ENCODE measurements at regions not wholly inside any gene's neighbourhood (a gene's known extent, or its start where the extent isn't known, plus 50 kb on each side); places are given as distances from the start of the nearest gene placed in this dataset.

DNA sequence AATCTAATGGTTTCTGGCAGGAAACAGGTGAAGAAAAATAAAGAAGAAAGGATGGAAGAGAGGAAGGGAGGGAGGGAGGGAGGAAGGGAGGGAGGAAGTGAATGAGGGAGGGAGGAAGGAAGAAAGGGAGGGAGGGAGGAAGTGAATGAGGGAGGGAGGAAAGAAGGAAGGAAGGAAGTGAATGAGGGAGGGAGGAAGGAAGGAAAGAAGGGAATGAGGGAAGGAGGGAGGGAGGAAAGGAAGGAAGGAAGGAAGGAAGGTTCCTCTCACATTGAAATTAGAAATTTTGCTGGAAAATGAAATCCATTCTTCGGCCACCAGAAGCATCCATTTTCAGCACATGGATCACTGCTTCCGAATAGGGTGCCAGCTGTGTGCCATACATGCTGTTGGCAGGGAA, 62.2 kb upstream of the PELI2 start:
- Histone ChIP-seq H4K20me1 (ENCODE audit: control insufficient read depth, extremely low read depth, insufficient read depth, low read length) (no peaks in the 10 kb centered on the region), H3K4me1 (ENCODE audit: control insufficient read depth, extremely low read depth, insufficient read depth, low read length) (no peaks in the 10 kb centered on the region), H3K4me2 (ENCODE audit: extremely low read depth, insufficient read depth, low read length) (no peak overlapping the region), H2AFZ (ENCODE audit: low read length) (no peak overlapping the region), H3K36me3 (ENCODE audit: control insufficient read depth, insufficient read depth, low read length) (no peaks in the 10 kb centered on the region), H3K9ac (ENCODE audit: insufficient read depth, low read length) (no peak overlapping the region), H3K27ac (ENCODE audit: insufficient read depth, low read length) (no peak overlapping the region), H3K27me3 (ENCODE audit: control insufficient read depth, insufficient read depth, low read length) (peaks cover 6% of the 10 kb centered on the region), H3K79me2 (ENCODE audit: control insufficient read depth, insufficient read depth, low read length) (no peaks in the 10 kb centered on the region), H3K9me3 (ENCODE audit: control insufficient read depth, insufficient read depth, low read depth, low read length) (no peaks in the 10 kb centered on the region), H3K4me3 (replicated peaks in 1 of 4; ENCODE audit: control extremely low read depth in 1 of 4, insufficient read depth in 1 of 4, low read depth in 3 of 4, low read length in 4 of 4) (no peak overlapping the region)
- TF ChIP-seq, protein P1, sequence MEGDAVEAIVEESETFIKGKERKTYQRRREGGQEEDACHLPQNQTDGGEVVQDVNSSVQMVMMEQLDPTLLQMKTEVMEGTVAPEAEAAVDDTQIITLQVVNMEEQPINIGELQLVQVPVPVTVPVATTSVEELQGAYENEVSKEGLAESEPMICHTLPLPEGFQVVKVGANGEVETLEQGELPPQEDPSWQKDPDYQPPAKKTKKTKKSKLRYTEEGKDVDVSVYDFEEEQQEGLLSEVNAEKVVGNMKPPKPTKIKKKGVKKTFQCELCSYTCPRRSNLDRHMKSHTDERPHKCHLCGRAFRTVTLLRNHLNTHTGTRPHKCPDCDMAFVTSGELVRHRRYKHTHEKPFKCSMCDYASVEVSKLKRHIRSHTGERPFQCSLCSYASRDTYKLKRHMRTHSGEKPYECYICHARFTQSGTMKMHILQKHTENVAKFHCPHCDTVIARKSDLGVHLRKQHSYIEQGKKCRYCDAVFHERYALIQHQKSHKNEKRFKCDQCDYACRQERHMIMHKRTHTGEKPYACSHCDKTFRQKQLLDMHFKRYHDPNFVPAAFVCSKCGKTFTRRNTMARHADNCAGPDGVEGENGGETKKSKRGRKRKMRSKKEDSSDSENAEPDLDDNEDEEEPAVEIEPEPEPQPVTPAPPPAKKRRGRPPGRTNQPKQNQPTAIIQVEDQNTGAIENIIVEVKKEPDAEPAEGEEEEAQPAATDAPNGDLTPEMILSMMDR (conservative IDR thresholded peaks at IDR 0.05 in 1 of 2, IDR thresholded peaks at IDR 0.05 in 1 of 2; ENCODE audit: low read depth in 1 of 2, low read length in 2 of 2) = no peak
- no peak for DNase-seq (ENCODE audit: low read depth in 2 of 2)

DNA sequence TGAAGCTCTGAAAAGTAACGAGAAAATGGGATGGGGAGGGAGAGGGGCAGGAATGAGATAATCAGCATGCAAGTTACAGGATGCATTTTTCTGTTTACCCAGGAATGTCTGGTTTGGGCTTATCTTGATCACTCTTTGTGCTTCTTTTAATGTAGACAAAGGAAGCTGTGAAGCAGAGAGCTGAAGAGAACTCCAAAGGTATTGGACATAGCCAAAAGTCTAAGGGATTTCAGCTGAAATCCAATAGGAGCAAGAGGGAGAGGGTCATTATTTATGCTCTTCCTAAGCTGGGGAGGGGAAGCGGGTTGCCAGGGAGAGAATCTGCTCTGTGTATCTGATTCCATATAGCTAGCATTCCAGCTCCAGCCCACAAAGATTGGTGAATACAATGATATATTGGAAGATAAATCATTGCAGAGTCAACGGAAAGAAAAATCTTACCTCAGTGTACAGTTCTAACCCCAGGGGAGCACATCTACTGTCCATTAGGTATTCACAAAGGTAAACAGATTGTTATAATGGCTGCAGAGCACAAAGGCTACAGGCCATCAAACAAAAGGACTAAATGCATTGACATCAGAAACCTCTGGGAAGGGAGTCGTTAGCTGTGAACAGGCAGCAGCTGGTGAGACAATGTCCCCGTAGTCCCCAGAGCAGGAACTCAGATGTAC, 61.0 kb upstream of the PELI2 start:
- no peak for TF ChIP-seq EZH2 (IDR thresholded peaks at IDR 0.05; ENCODE audit: low read length, missing control alignments)
- TF ChIP-seq, protein P1 (conservative IDR thresholded peaks at IDR 0.05 in 1 of 2, IDR thresholded peaks at IDR 0.05 in 1 of 2; ENCODE audit: low read depth in 1 of 2, low read length in 2 of 2) = no peak

DNA sequence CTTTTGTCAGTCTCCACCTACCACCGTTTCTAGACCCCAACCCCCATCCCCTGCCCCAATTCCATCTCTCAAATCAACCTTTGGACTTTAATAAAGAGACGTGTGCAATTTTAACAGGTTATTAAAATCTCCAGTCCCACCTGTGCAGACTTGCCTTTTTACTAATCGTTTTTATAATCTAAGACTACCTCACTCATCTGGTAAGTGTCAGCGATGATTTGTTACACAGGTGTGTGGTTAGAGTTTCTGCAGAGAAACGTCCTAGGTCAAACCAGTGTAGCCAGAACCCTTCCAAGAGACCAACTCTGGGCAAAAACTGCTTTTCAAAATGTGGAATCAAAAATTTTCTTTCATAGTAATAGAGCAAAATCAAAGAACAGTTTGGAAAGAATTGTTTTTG, 60.4 kb upstream of the PELI2 start:
- Histone ChIP-seq H4K20me1 (ENCODE audit: control insufficient read depth, extremely low read depth, insufficient read depth, low read length) (no peaks in the 10 kb centered on the region), H3K4me3 (replicated peaks in 1 of 4; ENCODE audit: control extremely low read depth in 1 of 4, insufficient read depth in 1 of 4, low read depth in 3 of 4, low read length in 4 of 4) (no peak overlapping the region), H3K4me2 (ENCODE audit: extremely low read depth, insufficient read depth, low read length) (no peak overlapping the region), H3K4me1 (ENCODE audit: control insufficient read depth, extremely low read depth, insufficient read depth, low read length) (no peaks in the 10 kb centered on the region), H3K79me2 (ENCODE audit: control insufficient read depth, insufficient read depth, low read length) (no peaks in the 10 kb centered on the region), H3K27ac (ENCODE audit: insufficient read depth, low read length) (no peak overlapping the region), H3K27me3 (ENCODE audit: control insufficient read depth, insufficient read depth, low read length) (peaks cover 6% of the 10 kb centered on the region), H3K36me3 (ENCODE audit: control insufficient read depth, insufficient read depth, low read length) (no peaks in the 10 kb centered on the region), H2AFZ (ENCODE audit: low read length) (no peak overlapping the region), H3K9me3 (ENCODE audit: control insufficient read depth, insufficient read depth, low read depth, low read length) (no peaks in the 10 kb centered on the region), H3K9ac (ENCODE audit: insufficient read depth, low read length) (no peak overlapping the region)
- TF ChIP-seq EZH2 (IDR thresholded peaks at IDR 0.05; ENCODE audit: low read length, missing control alignments) = no peak
- TF ChIP-seq, protein P1 (conservative IDR thresholded peaks at IDR 0.05 in 1 of 2, IDR thresholded peaks at IDR 0.05 in 1 of 2; ENCODE audit: low read depth in 1 of 2, low read length in 2 of 2) = no peak
- no peak for DNase-seq (ENCODE audit: low read depth in 2 of 2)

More for the DNA sequence above, 61.0 kb upstream of the PELI2 start:
- H3K9me3 ChIP-seq (ENCODE audit: control insufficient read depth, insufficient read depth, low read depth, low read length) = no peaks in the 10 kb centered on the region
- H3K4me3 ChIP-seq (replicated peaks in 1 of 4; ENCODE audit: control extremely low read depth in 1 of 4, insufficient read depth in 1 of 4, low read depth in 3 of 4, low read length in 4 of 4) = no peak overlapping the region
- H3K36me3 ChIP-seq (ENCODE audit: control insufficient read depth, insufficient read depth, low read length) = no peaks in the 10 kb centered on the region
- peak in 1 of 2 donors; percentile 62 for DNase-seq (ENCODE audit: low read depth in 2 of 2)
- H3K27ac ChIP-seq (ENCODE audit: insufficient read depth, low read length) = no peak overlapping the region
- H3K79me2 ChIP-seq (ENCODE audit: control insufficient read depth, insufficient read depth, low read length) = no peaks in the 10 kb centered on the region
- no peaks in the 10 kb centered on the region for H4K20me1 ChIP-seq (ENCODE audit: control insufficient read depth, extremely low read depth, insufficient read depth, low read length)
- H3K4me2 ChIP-seq (ENCODE audit: extremely low read depth, insufficient read depth, low read length) = no peak overlapping the region
- no peak overlapping the region for H2AFZ ChIP-seq (ENCODE audit: low read length)
- peaks cover 6% of the 10 kb centered on the region for H3K27me3 ChIP-seq (ENCODE audit: control insufficient read depth, insufficient read depth, low read length)
- no peaks in the 10 kb centered on the region for H3K4me1 ChIP-seq (ENCODE audit: control insufficient read depth, extremely low read depth, insufficient read depth, low read length)
- no peak overlapping the region for H3K9ac ChIP-seq (ENCODE audit: insufficient read depth, low read length)
